Activated naive CD4-positive, alpha-beta T cell treated with anti-CD3 and anti-CD28 coated beads for 36 hours (primary cell): ENCODE measurements at regions not wholly inside any gene's neighbourhood (a gene's known extent, or its start where the extent isn't known, plus 50 kb on each side); places are given as distances from the start of the nearest gene placed in this dataset.

Experiments
- CTCF ChIA-PET: fragments of 350-600 bp; sonication (Branson Sonifier 250); formaldehyde crosslinking; loops from one replicate; lab custom pipeline; 2021; ENCODE audit warnings: antibody characterized with exemption; lab: Charles Lee
- DNase-seq: peaks from one replicate; pipeline ENCODE4 v3.0.0-alpha.2; 2020
- H3K27ac Mint-ChIP-seq: one replicate; pipeline ENCODE4 v1.8.0; 2021; ENCODE audit warnings: mild to moderate bottlenecking, mixed read lengths
- H3K27me3 Mint-ChIP-seq: one replicate; pipeline ENCODE4 v1.8.0; 2021; ENCODE audit warnings: low read depth, mixed read lengths
- H3K36me3 Mint-ChIP-seq: one replicate; pipeline ENCODE4 v1.8.0; 2021; ENCODE audit warnings: low read depth, mixed read lengths
- H3K4me1 Mint-ChIP-seq: one replicate; pipeline ENCODE4 v1.8.0; 2021; ENCODE audit warnings: low read depth, mixed read lengths
- H3K4me3 Mint-ChIP-seq: one replicate; pipeline ENCODE4 v1.8.0; 2021; ENCODE audit warnings: mild to moderate bottlenecking, moderate library complexity, mixed read lengths
- H3K9me3 Mint-ChIP-seq: one replicate; pipeline ENCODE4 v1.8.0; 2021; ENCODE audit warnings: mixed read lengths
- intact Hi-C: fragments of 100-400 bp; cut with micrococcal nuclease; formaldehyde crosslinking; loops from one replicate; pipeline ENCODE4 v1.15.1; 2023

DNA sequence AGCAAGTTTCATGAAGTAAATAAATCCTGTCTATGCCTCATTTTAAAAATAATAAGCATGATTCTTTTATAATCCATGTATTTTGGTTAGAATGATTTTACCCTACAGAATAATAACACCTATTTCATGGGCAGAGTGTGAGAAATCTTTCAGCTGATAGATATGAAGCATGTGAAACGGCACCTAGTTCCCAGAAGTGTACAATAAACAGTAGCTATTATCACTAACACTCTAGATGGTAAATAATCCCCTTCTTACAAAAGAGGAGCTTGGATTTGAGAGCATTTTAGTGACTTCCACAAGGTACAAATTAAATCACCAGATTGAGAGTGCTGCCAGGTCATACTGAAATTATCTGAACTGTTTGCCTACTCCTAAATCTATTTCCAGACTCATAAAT is 95.3 kb upstream of the NRIP1 start:
- Mint-ChIP-seq H3K9me3 (peaks cover 4% of the 10 kb centered on the region), H3K27me3 (no peaks in the 10 kb centered on the region), H3K27ac (no peak overlapping the region), H3K36me3 (no peaks in the 10 kb centered on the region), H3K4me3 (no peak overlapping the region), H3K4me1 (no peaks in the 10 kb centered on the region)
- intact Hi-C loops, result no loop called here
- DNase-seq, result no peak
- CTCF ChIA-PET, result no interaction called here

DNA sequence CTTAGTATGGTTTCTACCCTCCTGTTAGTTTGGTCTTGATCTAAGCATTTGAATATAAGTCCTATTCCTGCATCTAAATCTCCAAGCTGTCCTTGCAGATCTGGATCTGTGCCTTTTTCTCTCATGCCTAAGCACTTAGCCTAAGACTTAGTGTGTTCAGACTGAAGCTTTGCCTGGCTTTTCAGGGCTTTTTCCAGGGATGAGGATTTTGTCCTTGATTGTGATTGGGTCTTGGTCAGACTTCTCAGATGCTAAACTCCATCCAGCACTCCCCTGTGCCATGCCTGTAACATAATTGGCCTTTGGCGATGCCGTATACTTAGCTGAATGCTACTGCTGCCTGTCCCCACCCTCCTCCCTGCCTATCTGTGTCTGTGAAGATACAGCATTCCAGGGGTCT is 98.1 kb upstream of the NRIP1 start:
- Mint-ChIP-seq H3K36me3 (no peaks in the 10 kb centered on the region), H3K27ac (no peak overlapping the region), H3K27me3 (no peaks in the 10 kb centered on the region), H3K4me3 (no peak overlapping the region), H3K4me1 (no peaks in the 10 kb centered on the region), H3K9me3 (peaks cover 2% of the 10 kb centered on the region)
- intact Hi-C loops, result no loop called here
- CTCF ChIA-PET, result no interaction called here
- DNase-seq, result no peak

GRCh38 chr21:15164273-15164672 is 99.5 kb upstream of the NRIP1 start:
- Mint-ChIP-seq H3K27me3 (no peaks in the 10 kb centered on the region), H3K4me3 (no peak overlapping the region), H3K27ac (no peak overlapping the region), H3K36me3 (no peaks in the 10 kb centered on the region), H3K9me3 (no peaks in the 10 kb centered on the region), H3K4me1 (no peaks in the 10 kb centered on the region)
- CTCF ChIA-PET, result interaction anchor here (0.5 kb wide), 1 partner anchor 85 kb away, joined by 3 read pairs; no protein-coding TSS in a partner anchor
- intact Hi-C loops, result no loop called here
- no peak for DNase-seq

DNA sequence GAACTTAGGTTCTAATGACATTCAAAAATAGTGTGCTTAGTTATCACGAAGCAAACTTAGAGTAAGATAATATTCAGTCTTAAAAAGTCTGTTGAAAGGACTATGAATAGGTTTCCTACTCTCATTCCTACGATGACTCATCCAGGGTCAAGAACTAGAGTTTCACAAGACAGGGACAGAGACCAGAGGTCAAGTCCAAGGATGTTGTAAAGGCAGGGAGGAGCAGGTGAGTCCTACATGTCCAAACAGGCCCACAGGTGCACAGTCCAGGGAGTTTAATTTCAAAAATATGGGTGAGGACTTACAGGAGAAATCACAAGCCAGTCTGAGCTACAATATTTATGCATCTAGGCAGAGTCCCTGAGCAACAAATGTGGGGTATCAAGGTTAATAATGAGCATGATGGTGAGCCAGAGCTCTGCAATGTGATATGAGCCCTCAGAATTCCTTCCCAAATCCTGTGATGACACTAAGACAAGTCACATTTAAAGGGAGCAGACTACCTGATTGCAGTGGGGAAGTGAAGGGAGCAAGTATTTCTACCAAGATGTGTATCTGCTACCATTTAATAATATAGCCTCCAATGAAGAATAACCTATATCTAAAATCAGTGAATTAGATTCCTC is 100.0 kb upstream of the NRIP1 start:
- Mint-ChIP-seq H3K4me1 (no peaks in the 10 kb centered on the region), H3K9me3 (no peaks in the 10 kb centered on the region), H3K27ac (no peak overlapping the region), H3K36me3 (no peaks in the 10 kb centered on the region), H3K27me3 (no peaks in the 10 kb centered on the region), H3K4me3 (no peak overlapping the region)
- intact Hi-C loops, result no loop called here
- CTCF ChIA-PET, result no interaction called here
- no peak for DNase-seq

- Mint-ChIP-seq H3K4me1 (peaks cover 11% of the 10 kb centered on the region), H3K27ac (no peak overlapping the region), H3K36me3 (no peaks in the 10 kb centered on the region), H3K9me3 (no peaks in the 10 kb centered on the region), H3K4me3 (no peak overlapping the region), H3K27me3 (peaks cover 2% of the 10 kb centered on the region)
- CTCF ChIA-PET, result no interaction called here
- intact Hi-C loops, result no loop called here
- no peak for DNase-seq
Measured at GRCh38 chr21:15170614-15171013, 105.8 kb upstream of the NRIP1 start.

DNA sequence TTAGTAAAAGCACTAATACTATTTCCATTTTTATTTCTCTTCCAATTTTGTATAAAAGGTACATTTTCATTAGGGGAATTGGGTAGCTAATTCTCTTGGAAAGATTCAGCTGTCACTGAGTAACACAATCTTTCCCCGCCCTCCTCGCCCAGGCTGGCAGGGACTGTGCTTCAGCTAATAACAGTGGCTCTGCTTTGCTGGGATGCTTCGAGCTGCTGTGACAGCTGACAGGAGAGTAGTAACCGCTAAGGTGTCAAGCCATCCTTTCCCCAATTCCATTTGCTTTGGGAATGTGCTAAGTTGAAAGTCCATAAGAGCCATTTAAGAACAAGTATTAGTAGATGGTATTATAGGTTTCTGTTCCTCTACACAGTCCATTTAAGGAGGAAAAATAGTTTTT is 106.7 kb upstream of the NRIP1 start:
- H3K4me3 Mint-ChIP-seq, result no peak overlapping the region
- H3K4me1 Mint-ChIP-seq, result peaks cover 11% of the 10 kb centered on the region
- intact Hi-C loops, result no loop called here
- H3K36me3 Mint-ChIP-seq, result no peaks in the 10 kb centered on the region
- CTCF ChIA-PET, result no interaction called here
- H3K27ac Mint-ChIP-seq, result no peak overlapping the region
- DNase-seq, result no peak
- H3K27me3 Mint-ChIP-seq, result peaks cover 2% of the 10 kb centered on the region
- H3K9me3 Mint-ChIP-seq, result no peaks in the 10 kb centered on the region

GRCh38 chr21:15172963-15173362 is 108.2 kb upstream of the NRIP1 start:
- Mint-ChIP-seq H3K4me3 (no peak overlapping the region), H3K36me3 (no peaks in the 10 kb centered on the region), H3K9me3 (no peaks in the 10 kb centered on the region), H3K4me1 (peaks cover 11% of the 10 kb centered on the region), H3K27ac (no peak overlapping the region), H3K27me3 (peaks cover 2% of the 10 kb centered on the region)
- CTCF ChIA-PET, result no interaction called here
- DNase-seq, result no peak
- intact Hi-C loops, result no loop called here

GRCh38 chr21:15174923-15175322 is 110.1 kb upstream of the NRIP1 start:
- H3K9me3 Mint-ChIP-seq, result no peaks in the 10 kb centered on the region
- H3K27ac Mint-ChIP-seq, result no peak overlapping the region
- no peaks in the 10 kb centered on the region for H3K36me3 Mint-ChIP-seq
- intact Hi-C loops, result no loop called here
- H3K27me3 Mint-ChIP-seq, result peaks cover 2% of the 10 kb centered on the region
- CTCF ChIA-PET, result no interaction called here
- peaks cover 11% of the 10 kb centered on the region for H3K4me1 Mint-ChIP-seq
- DNase-seq, result no peak
- H3K4me3 Mint-ChIP-seq, result no peak overlapping the region

DNA sequence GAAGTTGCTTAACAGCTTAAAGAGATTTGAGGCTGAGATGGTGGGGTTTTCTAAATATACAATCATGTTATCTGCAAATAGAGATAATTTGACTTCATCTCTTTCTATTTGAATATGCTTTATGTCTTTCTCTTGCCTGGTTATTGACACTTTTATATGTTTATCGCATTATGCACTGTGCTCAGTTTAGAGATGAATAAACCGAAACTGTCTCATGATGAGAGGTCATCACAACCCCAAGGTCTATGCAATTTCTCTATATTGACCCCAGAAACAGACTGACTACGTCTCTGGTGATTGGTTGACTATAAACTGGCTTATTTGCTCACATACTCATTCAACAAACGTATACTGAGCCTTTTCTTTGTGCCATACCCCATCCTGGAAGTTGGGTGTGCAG is 117.9 kb upstream of the NRIP1 start:
- Mint-ChIP-seq H3K9me3 (no peaks in the 10 kb centered on the region), H3K27me3 (peaks cover 3% of the 10 kb centered on the region), H3K36me3 (no peaks in the 10 kb centered on the region), H3K4me3 (no peak overlapping the region), H3K27ac (no peak overlapping the region), H3K4me1 (no peaks in the 10 kb centered on the region)
- DNase-seq, result no peak
- intact Hi-C loops, result no loop called here
- CTCF ChIA-PET, result no interaction called here

DNA sequence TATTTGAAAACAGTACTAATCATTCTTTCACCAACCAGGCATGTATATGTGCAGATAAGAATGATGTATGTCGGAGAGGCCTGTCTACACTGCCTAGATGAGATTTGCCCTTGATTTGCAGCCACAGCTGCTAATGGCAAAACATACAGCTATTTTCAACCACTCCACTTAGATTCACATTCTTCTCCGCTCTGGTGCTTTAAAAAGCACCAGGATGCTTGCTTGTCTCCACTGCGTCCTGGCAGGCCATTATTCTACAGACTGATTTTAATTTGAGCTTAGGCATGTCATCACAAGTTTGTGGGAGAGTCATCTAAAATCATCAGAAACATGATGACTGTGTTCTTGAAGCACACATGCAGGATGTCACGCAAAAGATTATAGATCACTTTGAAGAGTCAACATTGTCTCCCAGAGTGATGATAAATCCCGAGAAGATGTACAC is 119.0 kb upstream of the NRIP1 start:
- no peak overlapping the region for H3K4me3 Mint-ChIP-seq
- H3K4me1 Mint-ChIP-seq, result no peaks in the 10 kb centered on the region
- H3K27me3 Mint-ChIP-seq, result peaks cover 3% of the 10 kb centered on the region
- CTCF ChIA-PET, result no interaction called here
- H3K27ac Mint-ChIP-seq, result no peak overlapping the region
- intact Hi-C loops, result no loop called here
- H3K36me3 Mint-ChIP-seq, result no peaks in the 10 kb centered on the region
- H3K9me3 Mint-ChIP-seq, result no peaks in the 10 kb centered on the region
- no peak for DNase-seq

DNA sequence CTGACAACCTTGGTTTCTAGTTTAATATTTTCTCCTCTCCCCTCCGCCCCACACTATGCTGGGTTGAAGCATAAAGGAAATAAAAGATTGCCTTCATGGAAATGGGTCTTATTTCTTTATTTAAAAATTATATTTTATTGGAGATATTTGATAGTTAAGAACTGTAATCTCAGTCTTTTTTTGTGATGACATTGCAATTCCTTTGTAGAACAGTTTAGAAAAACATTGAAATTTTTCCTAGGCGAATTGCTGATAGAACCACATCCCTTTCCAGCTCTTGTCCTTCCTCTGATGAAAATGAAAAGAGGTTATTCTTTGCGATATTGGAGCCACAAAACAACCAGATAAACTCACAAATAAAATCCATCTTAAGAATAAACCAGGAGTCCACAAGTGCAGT is 125.6 kb upstream of the NRIP1 start:
- intact Hi-C loops, result no loop called here
- Mint-ChIP-seq H3K27me3 (peaks cover 1% of the 10 kb centered on the region), H3K4me3 (no peak overlapping the region), H3K27ac (no peak overlapping the region), H3K4me1 (no peaks in the 10 kb centered on the region), H3K36me3 (no peaks in the 10 kb centered on the region), H3K9me3 (no peaks in the 10 kb centered on the region)
- no peak for DNase-seq
- CTCF ChIA-PET, result no interaction called here

DNA sequence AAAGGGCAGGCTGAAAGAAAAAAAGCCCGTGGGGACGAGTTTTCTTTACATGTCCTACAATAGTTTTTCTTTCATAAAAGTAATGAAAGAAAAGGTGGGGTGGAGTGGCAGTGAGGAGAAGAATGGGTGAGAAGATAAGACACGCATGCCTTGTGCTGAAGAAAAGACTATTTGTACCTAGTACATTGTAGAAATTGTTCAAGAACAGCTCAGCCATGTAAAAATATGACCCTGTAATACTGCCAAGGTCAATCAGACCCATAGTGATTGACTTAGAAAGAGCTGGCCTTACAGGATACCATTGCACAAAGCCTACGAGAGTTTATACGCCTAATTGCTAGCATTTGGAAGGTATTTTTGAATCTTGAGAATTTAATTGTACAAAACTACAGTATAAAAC is 126.0 kb upstream of the NRIP1 start:
- no peak overlapping the region for H3K27ac Mint-ChIP-seq
- peaks cover 1% of the 10 kb centered on the region for H3K27me3 Mint-ChIP-seq
- no peak overlapping the region for H3K4me3 Mint-ChIP-seq
- H3K36me3 Mint-ChIP-seq, result no peaks in the 10 kb centered on the region
- CTCF ChIA-PET, result no interaction called here
- DNase-seq, result no peak
- H3K4me1 Mint-ChIP-seq, result no peaks in the 10 kb centered on the region
- no peaks in the 10 kb centered on the region for H3K9me3 Mint-ChIP-seq
- intact Hi-C loops, result no loop called here

DNA sequence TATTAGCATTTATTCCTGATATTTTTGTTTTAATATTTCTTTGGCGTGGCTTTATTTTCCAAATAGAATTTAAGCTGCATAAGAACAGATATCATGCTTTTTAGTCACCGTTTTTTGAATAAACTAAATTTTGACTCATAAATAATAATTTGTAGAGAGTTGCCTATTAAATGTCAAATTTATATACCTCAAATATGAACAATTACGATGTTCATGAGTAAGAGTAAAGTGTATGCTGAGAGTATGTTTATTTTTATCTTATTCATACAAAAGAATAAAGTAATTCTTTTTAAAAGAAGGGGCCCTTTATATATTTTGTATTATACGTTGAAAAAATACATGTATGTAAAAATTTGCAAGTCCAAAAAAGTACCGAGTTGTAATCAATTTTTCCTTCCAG is 126.5 kb upstream of the NRIP1 start:
- Mint-ChIP-seq H3K4me1 (no peaks in the 10 kb centered on the region), H3K9me3 (no peaks in the 10 kb centered on the region), H3K27ac (no peak overlapping the region), H3K27me3 (peaks cover 1% of the 10 kb centered on the region), H3K36me3 (no peaks in the 10 kb centered on the region), H3K4me3 (no peak overlapping the region)
- CTCF ChIA-PET, result no interaction called here
- intact Hi-C loops, result no loop called here
- no peak for DNase-seq
